DOHH2 (cell line): ENCODE measurements at regions not wholly inside any gene's neighbourhood (a gene's known extent, or its start where the extent isn't known, plus 50 kb on each side); places are given as distances from the start of the nearest gene placed in this dataset.

Experiments
- H3F3A ChIP-seq: fragments of 200-600 bp; sonication (generic), shearing (Covaris generic); 2 replicates; pipeline ENCODE4 v1.6.0; 2016; ENCODE audit warnings: antibody characterized with exemption, mild to moderate bottlenecking; ENCODE audit not compliant: control insufficient read depth, insufficient read depth
- H3K27ac ChIP-seq: fragments of 200-600 bp; sonication (generic); 2 replicates; pipeline ENCODE4 v1.5.1; 2014; ENCODE audit warnings: low read depth, mild to moderate bottlenecking, low read length, moderate library complexity
- H3K27me3 ChIP-seq: fragments of 200-600 bp; sonication (generic); 2 replicates; pipeline ENCODE4 v1.6.1; 2014; ENCODE audit warnings: mild to moderate bottlenecking, low read length, mixed read lengths; ENCODE audit not compliant: control insufficient read depth
- H3K36me3 ChIP-seq: fragments of 200-600 bp; sonication (generic); 2 replicates; pipeline ENCODE4 v1.6.1; 2014; ENCODE audit warnings: mild to moderate bottlenecking, low read length, moderate library complexity, mixed read lengths; ENCODE audit not compliant: control insufficient read depth
- H3K4me1 ChIP-seq: fragments of 200-600 bp; sonication (generic); 2 replicates; pipeline ENCODE4 v1.6.1; 2014; ENCODE audit warnings: mild to moderate bottlenecking, low read length, mixed read lengths; ENCODE audit not compliant: control insufficient read depth
- H3K4me2 ChIP-seq: fragments of 200-600 bp; sonication (generic); 2 replicates; pipeline ENCODE4 v1.6.0; 2014; ENCODE audit warnings: mild to moderate bottlenecking, low read length, moderate library complexity
- H3K4me3 ChIP-seq: fragments of 200-600 bp; sonication (generic); 2 replicates; pipeline ENCODE4 v1.5.1; 2014; ENCODE audit warnings: mild to moderate bottlenecking, low read length, mixed read lengths
- H3K79me2 ChIP-seq: fragments of 200-600 bp; sonication (generic); 2 replicates; pipeline ENCODE4 v1.6.1; 2014; ENCODE audit warnings: mild to moderate bottlenecking, low read length, mixed read lengths; ENCODE audit not compliant: control insufficient read depth
- H3K9me2 ChIP-seq: fragments of 200-600 bp; sonication (generic); replicated peaks from 2 replicates; pipeline ENCODE4 v1.6.1; 2014; ENCODE audit warnings: mild to moderate bottlenecking, low read length, mixed read lengths; ENCODE audit not compliant: control insufficient read depth
- H3K9me3 ChIP-seq: fragments of 200-600 bp; sonication (generic); 2 replicates; pipeline ENCODE4 v1.6.1; 2014; ENCODE audit warnings: antibody characterized with exemption, low read length, mixed read lengths; ENCODE audit not compliant: control insufficient read depth, insufficient read depth
- H4K20me1 ChIP-seq: fragments of 200-600 bp; sonication (generic); 2 replicates; pipeline ENCODE4 v1.6.0; 2014; ENCODE audit warnings: low read depth, mild to moderate bottlenecking, antibody characterized with exemption, low read length, moderate library complexity; ENCODE audit not compliant: control insufficient read depth, insufficient read depth
- CTCF ChIP-seq: fragments of 200-600 bp; sonication (generic); IDR thresholded peaks from one replicate; pipeline ENCODE4 v1.5.1; 2014; ENCODE audit warnings: antibody characterized with exemption, mild to moderate bottlenecking, low read depth, low read length; ENCODE audit not compliant: poor library complexity, severe bottlenecking
- EZH2phosphoT487 ChIP-seq: fragments of 200-600 bp; sonication (generic); IDR thresholded peaks from 2 replicates; pipeline ENCODE4 v1.6.1; 2017; ENCODE audit warnings: borderline replicate concordance, mild to moderate bottlenecking, antibody characterized with exemption, low read length, moderate library complexity, mixed read lengths

- H3K79me2 ChIP-seq = no peaks in the 10 kb centered on the region
- H3K4me2 ChIP-seq = no peak overlapping the region
- H4K20me1 ChIP-seq = no peaks in the 10 kb centered on the region
- no peaks in the 10 kb centered on the region for H3K9me3 ChIP-seq
- no peaks in the 10 kb centered on the region for H3K4me1 ChIP-seq
- H3K9me2 ChIP-seq = no peaks in the 10 kb centered on the region
- H3F3A ChIP-seq = no peaks in the 10 kb centered on the region
- no peaks in the 10 kb centered on the region for H3K36me3 ChIP-seq
- H3K27me3 ChIP-seq = no peaks in the 10 kb centered on the region
- no peak for TF ChIP-seq EZH2phosphoT487
- no peak for TF ChIP-seq CTCF
- H3K27ac ChIP-seq = no peak overlapping the region
- no peak overlapping the region for H3K4me3 ChIP-seq
Measured at GRCh38 chr2:236636261-236636660, 66.6 kb downstream of the ACKR3 start.

- Histone ChIP-seq H3K9me3 (no peaks in the 10 kb centered on the region), H3K4me2 (no peak overlapping the region), H3K36me3 (no peaks in the 10 kb centered on the region), H3K4me3 (no peak overlapping the region), H3K4me1 (no peaks in the 10 kb centered on the region), H3K9me2 (no peaks in the 10 kb centered on the region), H3K27me3 (no peaks in the 10 kb centered on the region), H3K79me2 (no peaks in the 10 kb centered on the region), H3F3A (no peaks in the 10 kb centered on the region), H3K27ac (no peak overlapping the region), H4K20me1 (no peaks in the 10 kb centered on the region)
- TF ChIP-seq EZH2phosphoT487 (no peak), CTCF (no peak)
Measured at GRCh38 chr2:236636714-236637470, 67.3 kb downstream of the ACKR3 start.

GRCh38 chr2:236637686-236638569 lies 68.3 kb downstream of the ACKR3 start:
- no peak for TF ChIP-seq EZH2phosphoT487
- no peak for TF ChIP-seq CTCF
- H3K27ac ChIP-seq = no peak overlapping the region
- H3K9me2 ChIP-seq = no peaks in the 10 kb centered on the region
- no peak overlapping the region for H3K4me2 ChIP-seq
- no peaks in the 10 kb centered on the region for H3K27me3 ChIP-seq
- no peaks in the 10 kb centered on the region for H3K4me1 ChIP-seq
- H3F3A ChIP-seq = no peaks in the 10 kb centered on the region
- H3K9me3 ChIP-seq = no peaks in the 10 kb centered on the region
- H3K4me3 ChIP-seq = no peak overlapping the region
- no peaks in the 10 kb centered on the region for H3K79me2 ChIP-seq
- no peaks in the 10 kb centered on the region for H3K36me3 ChIP-seq
- H4K20me1 ChIP-seq = no peaks in the 10 kb centered on the region
